ENCODE measurements at regions not wholly inside any gene's neighbourhood (a gene's known extent, or its start where the extent isn't known, plus 50 kb on each side); places are given as distances from the start of the nearest gene placed in this dataset.
"Not testable (repeated sequence)": the region's sequence is repeated elsewhere in the genome, so short reads cannot be mapped to it uniquely, and the experiment has no call there.

- FAIRE-seq: not testable (repeated sequence)
These were observed 4437.7 kb upstream of the TPTE start for GRCh38 chr21:6083574-6084120.

DNA sequence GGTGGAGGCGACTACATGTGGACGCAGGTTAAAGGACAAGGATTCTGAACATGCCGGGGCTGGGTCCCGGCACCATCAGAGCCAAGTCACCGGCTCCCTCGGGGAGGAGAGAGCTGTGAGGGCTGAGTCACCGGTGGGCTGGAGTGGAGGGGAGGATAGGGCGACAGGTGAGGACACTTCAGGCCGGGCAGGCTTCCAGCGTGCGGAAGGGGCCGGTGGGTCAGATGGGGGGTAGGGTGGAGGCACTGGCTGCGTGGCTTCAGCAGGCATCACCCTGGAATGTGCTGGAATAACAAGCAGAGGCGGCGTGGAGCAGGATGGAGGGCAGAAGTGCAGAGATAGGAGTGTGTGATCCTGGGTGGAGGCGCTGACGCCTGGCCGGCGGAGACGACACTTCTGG, 4435.3 kb upstream of the TPTE start:
- not testable (repeated sequence) for H3K36me3 ChIP-seq (ENCODE audit: control insufficient read depth in 3 of 3, insufficient read depth in 2 of 3, low read depth in 1 of 3, low read length in 3 of 3); H3K4me3 ChIP-seq (ENCODE audit: low read depth in 1 of 3, low read length in 3 of 3); H3K27me3 ChIP-seq (ENCODE audit: control insufficient read depth in 3 of 3, insufficient read depth in 3 of 3, low read length in 3 of 3); FAIRE-seq; H3K9me3 ChIP-seq (ENCODE audit: control insufficient read depth in 2 of 2, insufficient read depth in 1 of 2, low read depth in 1 of 2, low read length in 1 of 2); H3K27ac ChIP-seq (ENCODE audit: low read depth in 1 of 3, low read length in 2 of 3); H3K4me1 ChIP-seq (ENCODE audit: control insufficient read depth in 3 of 3, insufficient read depth in 2 of 3, low read depth in 1 of 3, low read length in 2 of 3); DNase-seq
- 89% methylated on average over 5 of the region's 20 CpGs; no CpG with 5 or more reads in 2 of the 3 donors for WGBS, 3 donors

More at GRCh38 chr21:6083574-6084120, 4437.7 kb upstream of the TPTE start:
- H3K27me3 ChIP-seq (ENCODE audit: control insufficient read depth in 3 of 3, insufficient read depth in 3 of 3, low read length in 3 of 3); DNase-seq; H3K4me3 ChIP-seq (ENCODE audit: low read depth in 1 of 3, low read length in 3 of 3); H3K36me3 ChIP-seq (ENCODE audit: control insufficient read depth in 3 of 3, insufficient read depth in 2 of 3, low read depth in 1 of 3, low read length in 3 of 3); H3K27ac ChIP-seq (ENCODE audit: low read depth in 1 of 3, low read length in 2 of 3); H3K4me1 ChIP-seq (ENCODE audit: control insufficient read depth in 3 of 3, insufficient read depth in 2 of 3, low read depth in 1 of 3, low read length in 2 of 3); H3K9me3 ChIP-seq (ENCODE audit: control insufficient read depth in 2 of 2, insufficient read depth in 1 of 2, low read depth in 1 of 2, low read length in 1 of 2): not testable (repeated sequence)
- no CpG with 5 or more reads among the region's 10 CpGs for WGBS, 3 donors

DNA sequence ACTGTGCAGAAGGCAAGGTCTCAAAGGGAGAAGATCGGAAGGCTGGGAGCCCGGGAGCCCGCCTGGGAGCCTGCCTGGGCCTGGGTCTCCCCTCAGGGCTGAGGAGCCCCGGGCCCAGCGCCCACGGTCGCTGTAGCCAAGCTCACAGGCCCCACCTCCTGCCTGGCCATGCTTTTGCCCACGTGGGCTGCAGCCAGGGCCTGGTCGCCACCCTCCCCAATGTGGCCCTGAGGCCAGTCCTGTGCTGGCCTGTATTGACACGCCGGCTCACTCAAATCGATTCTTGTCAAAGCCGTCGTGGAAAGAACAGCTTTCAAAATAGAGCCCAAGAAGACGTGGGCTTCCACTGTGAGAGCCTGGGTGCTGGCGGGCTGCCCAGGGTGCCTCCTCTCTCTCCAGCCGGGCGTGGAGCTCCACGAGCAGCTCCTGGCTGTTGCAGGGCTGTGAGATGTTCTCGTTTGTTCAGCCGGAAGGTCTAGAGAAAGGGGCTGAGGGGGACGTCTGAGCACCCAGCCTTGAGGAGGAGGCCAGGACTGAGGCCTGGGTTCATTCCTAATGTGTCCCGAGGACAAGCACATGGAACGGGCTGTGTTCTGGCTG, 4433.7 kb upstream of the TPTE start:
- H3K4me1 ChIP-seq (ENCODE audit: control insufficient read depth in 3 of 3, insufficient read depth in 2 of 3, low read depth in 1 of 3, low read length in 2 of 3); FAIRE-seq: not testable (repeated sequence)
- WGBS, 3 donors: no CpG with 5 or more reads among the region's 24 CpGs

GRCh38 chr21:6090286-6090908, 4431.0 kb upstream of the TPTE start:
- not testable (repeated sequence) for DNase-seq; H3K27ac ChIP-seq (ENCODE audit: low read depth in 1 of 3, low read length in 2 of 3); H3K9me3 ChIP-seq (ENCODE audit: control insufficient read depth in 2 of 2, insufficient read depth in 1 of 2, low read depth in 1 of 2, low read length in 1 of 2); H3K4me3 ChIP-seq (ENCODE audit: low read depth in 1 of 3, low read length in 3 of 3); H3K27me3 ChIP-seq (ENCODE audit: control insufficient read depth in 3 of 3, insufficient read depth in 3 of 3, low read length in 3 of 3); H3K4me1 ChIP-seq (ENCODE audit: control insufficient read depth in 3 of 3, insufficient read depth in 2 of 3, low read depth in 1 of 3, low read length in 2 of 3); H3K36me3 ChIP-seq (ENCODE audit: control insufficient read depth in 3 of 3, insufficient read depth in 2 of 3, low read depth in 1 of 3, low read length in 3 of 3); FAIRE-seq
- WGBS, 3 donors: no CpG with 5 or more reads among the region's 24 CpGs

More for the DNA sequence above, 4433.7 kb upstream of the TPTE start:
- H3K9me3 ChIP-seq (ENCODE audit: control insufficient read depth in 2 of 2, insufficient read depth in 1 of 2, low read depth in 1 of 2, low read length in 1 of 2); H3K27me3 ChIP-seq (ENCODE audit: control insufficient read depth in 3 of 3, insufficient read depth in 3 of 3, low read length in 3 of 3); H3K4me3 ChIP-seq (ENCODE audit: low read depth in 1 of 3, low read length in 3 of 3); DNase-seq; H3K36me3 ChIP-seq (ENCODE audit: control insufficient read depth in 3 of 3, insufficient read depth in 2 of 3, low read depth in 1 of 3, low read length in 3 of 3); H3K27ac ChIP-seq (ENCODE audit: low read depth in 1 of 3, low read length in 2 of 3): not testable (repeated sequence)

- not testable (repeated sequence) for H3K4me1 ChIP-seq (ENCODE audit: control insufficient read depth in 3 of 3, insufficient read depth in 2 of 3, low read depth in 1 of 3, low read length in 2 of 3); H3K4me3 ChIP-seq (ENCODE audit: low read depth in 1 of 3, low read length in 3 of 3); H3K9me3 ChIP-seq (ENCODE audit: control insufficient read depth in 2 of 2, insufficient read depth in 1 of 2, low read depth in 1 of 2, low read length in 1 of 2); FAIRE-seq; H3K27ac ChIP-seq (ENCODE audit: low read depth in 1 of 3, low read length in 2 of 3); DNase-seq; H3K36me3 ChIP-seq (ENCODE audit: control insufficient read depth in 3 of 3, insufficient read depth in 2 of 3, low read depth in 1 of 3, low read length in 3 of 3); H3K27me3 ChIP-seq (ENCODE audit: control insufficient read depth in 3 of 3, insufficient read depth in 3 of 3, low read length in 3 of 3)
- WGBS, 3 donors: no CpG with 5 or more reads among the region's 36 CpGs
These were observed 4429.9 kb upstream of the TPTE start for GRCh38 chr21:6091335-6092027.

DNA sequence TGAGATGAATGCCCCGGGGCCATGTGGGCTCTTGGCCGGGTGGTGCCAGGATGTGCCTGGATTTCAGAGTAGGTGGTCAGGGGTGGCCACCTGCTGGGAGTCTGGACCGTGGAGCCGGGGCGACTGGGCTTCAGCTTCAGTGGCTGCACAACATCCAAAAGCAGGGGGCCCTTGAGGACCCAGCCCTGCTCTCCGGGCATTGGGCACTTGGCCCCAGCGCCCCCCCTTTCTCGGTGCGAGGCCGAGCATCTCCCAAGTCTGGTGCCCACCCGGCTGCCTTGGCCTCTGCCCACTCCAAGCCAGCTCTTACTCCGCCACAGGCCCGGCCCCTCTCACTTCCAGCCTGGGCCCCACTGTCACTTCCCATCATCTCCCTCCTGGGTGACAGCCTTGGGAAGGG, 4429.0 kb upstream of the TPTE start:
- 80% methylated on average over 1 of the region's 13 CpGs; no CpG with 5 or more reads in 2 of the 3 donors for WGBS, 3 donors

GRCh38 chr21:6093419-6093818, 4428.0 kb upstream of the TPTE start:
- H3K27me3 ChIP-seq (ENCODE audit: control insufficient read depth in 3 of 3, insufficient read depth in 3 of 3, low read length in 3 of 3); H3K4me3 ChIP-seq (ENCODE audit: low read depth in 1 of 3, low read length in 3 of 3); DNase-seq; H3K9me3 ChIP-seq (ENCODE audit: control insufficient read depth in 2 of 2, insufficient read depth in 1 of 2, low read depth in 1 of 2, low read length in 1 of 2); H3K27ac ChIP-seq (ENCODE audit: low read depth in 1 of 3, low read length in 2 of 3); FAIRE-seq; H3K4me1 ChIP-seq (ENCODE audit: control insufficient read depth in 3 of 3, insufficient read depth in 2 of 3, low read depth in 1 of 3, low read length in 2 of 3); H3K36me3 ChIP-seq (ENCODE audit: control insufficient read depth in 3 of 3, insufficient read depth in 2 of 3, low read depth in 1 of 3, low read length in 3 of 3): not testable (repeated sequence)
- WGBS, 3 donors: 80 to 82% methylated on average over 2 to 13 of the region's 32 CpGs; no CpG with 5 or more reads in 1 of the 3 donors

More for the DNA sequence above, 4429.0 kb upstream of the TPTE start:
- H3K4me1 ChIP-seq (ENCODE audit: control insufficient read depth in 3 of 3, insufficient read depth in 2 of 3, low read depth in 1 of 3, low read length in 2 of 3); DNase-seq; H3K27me3 ChIP-seq (ENCODE audit: control insufficient read depth in 3 of 3, insufficient read depth in 3 of 3, low read length in 3 of 3); H3K9me3 ChIP-seq (ENCODE audit: control insufficient read depth in 2 of 2, insufficient read depth in 1 of 2, low read depth in 1 of 2, low read length in 1 of 2); H3K4me3 ChIP-seq (ENCODE audit: low read depth in 1 of 3, low read length in 3 of 3); FAIRE-seq; H3K36me3 ChIP-seq (ENCODE audit: control insufficient read depth in 3 of 3, insufficient read depth in 2 of 3, low read depth in 1 of 3, low read length in 3 of 3); H3K27ac ChIP-seq (ENCODE audit: low read depth in 1 of 3, low read length in 2 of 3): not testable (repeated sequence)

DNA sequence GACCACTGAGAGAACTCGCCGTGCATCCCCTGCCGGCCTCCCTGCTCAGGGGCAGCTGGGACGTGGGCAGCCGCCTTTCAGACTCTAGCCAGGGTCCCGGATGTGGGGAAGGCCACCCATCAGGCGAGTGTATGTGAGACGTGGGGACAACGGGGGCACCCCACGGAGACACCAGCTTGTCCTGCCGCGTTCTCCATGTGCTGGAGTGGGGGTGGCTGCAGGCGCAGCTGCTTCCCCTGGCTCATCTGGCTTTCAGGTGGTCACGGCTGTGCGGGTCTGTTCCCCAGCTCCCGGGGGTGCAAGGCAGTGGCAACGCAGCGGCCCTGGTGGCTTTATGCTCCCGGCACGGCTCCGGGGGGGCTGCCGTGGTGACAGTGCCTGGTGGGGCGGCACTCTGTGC, 4427.5 kb upstream of the TPTE start:
- not testable (repeated sequence) for H3K27me3 ChIP-seq (ENCODE audit: control insufficient read depth in 3 of 3, insufficient read depth in 3 of 3, low read length in 3 of 3); H3K36me3 ChIP-seq (ENCODE audit: control insufficient read depth in 3 of 3, insufficient read depth in 2 of 3, low read depth in 1 of 3, low read length in 3 of 3); H3K4me3 ChIP-seq (ENCODE audit: low read depth in 1 of 3, low read length in 3 of 3); H3K9me3 ChIP-seq (ENCODE audit: control insufficient read depth in 2 of 2, insufficient read depth in 1 of 2, low read depth in 1 of 2, low read length in 1 of 2); H3K4me1 ChIP-seq (ENCODE audit: control insufficient read depth in 3 of 3, insufficient read depth in 2 of 3, low read depth in 1 of 3, low read length in 2 of 3); H3K27ac ChIP-seq (ENCODE audit: low read depth in 1 of 3, low read length in 2 of 3); DNase-seq; FAIRE-seq
- WGBS, 3 donors: 82% methylated on average over 9 of the region's 23 CpGs; no CpG with 5 or more reads in 2 of the 3 donors
